SH-SY5Y (cell line): ENCODE measurements at regions not wholly inside any gene's neighbourhood (a gene's known extent, or its start where the extent isn't known, plus 50 kb on each side); places are given as distances from the start of the nearest gene placed in this dataset.

ENCODE experiments used
- GATA2 ChIP-seq: IDR thresholded peaks from 2 replicates; pipeline ENCODE4 v1.6.1; 2011; ENCODE audit warnings: mild to moderate bottlenecking, low read depth, low read length
- GATA3 ChIP-seq: IDR thresholded peaks from 2 replicates; pipeline ENCODE4 v1.6.1; 2011; ENCODE audit warnings: low read depth, mild to moderate bottlenecking, low read length, moderate library complexity

- no peak for TF ChIP-seq GATA2
- no peak for TF ChIP-seq GATA3
These were observed 438.9 kb upstream of the ZP4 start for GRCh38 chr1:238329671-238330070.

DNA sequence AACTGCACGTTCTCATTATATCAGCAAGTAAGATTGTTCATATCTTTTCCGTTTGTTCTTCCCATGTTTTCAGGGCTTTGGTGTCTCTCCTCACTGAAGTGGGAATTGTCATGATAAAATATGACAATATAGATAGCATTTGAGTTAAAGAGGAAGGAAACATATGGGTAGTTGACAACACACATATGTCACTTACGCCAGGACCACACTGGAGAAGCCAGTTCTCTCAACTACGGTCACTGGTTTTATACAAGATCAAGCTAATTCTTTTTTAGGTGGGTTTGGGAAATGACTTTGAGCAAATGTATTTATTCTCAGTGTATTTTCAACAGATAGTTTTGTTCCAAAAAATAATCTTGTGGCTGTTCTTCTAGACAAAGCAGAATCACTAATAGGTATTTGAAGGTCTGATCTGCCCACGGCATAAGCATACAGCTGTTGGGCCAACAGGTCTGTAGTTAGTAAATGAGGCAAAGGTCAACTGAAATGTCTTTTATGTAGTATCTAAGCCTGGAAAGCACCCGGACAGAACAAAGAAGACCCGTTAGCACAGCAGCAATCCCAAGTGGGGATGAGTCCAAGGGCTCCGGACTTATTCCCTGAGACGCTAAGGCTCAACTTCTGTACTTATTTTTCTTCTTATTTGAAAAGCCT is 433.6 kb upstream of the ZP4 start:
- no peak for TF ChIP-seq GATA2
- no peak for TF ChIP-seq GATA3

DNA sequence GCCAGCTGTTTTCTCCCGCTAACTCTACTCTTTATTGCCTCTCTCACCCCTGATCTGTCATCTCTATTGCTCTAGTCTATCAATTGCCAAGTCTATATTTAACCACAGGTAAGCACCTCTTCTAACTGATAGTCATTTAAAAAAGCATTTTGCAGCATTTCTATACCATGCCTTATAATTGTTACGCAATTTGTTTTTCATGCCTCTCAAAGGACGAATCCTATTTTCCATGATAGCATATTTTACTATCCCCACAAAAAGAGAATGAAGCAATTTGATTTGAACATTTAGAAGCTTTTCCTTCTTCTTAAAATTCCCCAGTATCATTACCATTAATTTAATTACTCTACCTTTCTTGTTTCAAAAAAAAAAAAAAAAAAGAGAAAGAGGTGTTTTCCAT is 432.8 kb upstream of the ZP4 start:
- TF ChIP-seq GATA3 (no peak), GATA2 (no peak)

DNA sequence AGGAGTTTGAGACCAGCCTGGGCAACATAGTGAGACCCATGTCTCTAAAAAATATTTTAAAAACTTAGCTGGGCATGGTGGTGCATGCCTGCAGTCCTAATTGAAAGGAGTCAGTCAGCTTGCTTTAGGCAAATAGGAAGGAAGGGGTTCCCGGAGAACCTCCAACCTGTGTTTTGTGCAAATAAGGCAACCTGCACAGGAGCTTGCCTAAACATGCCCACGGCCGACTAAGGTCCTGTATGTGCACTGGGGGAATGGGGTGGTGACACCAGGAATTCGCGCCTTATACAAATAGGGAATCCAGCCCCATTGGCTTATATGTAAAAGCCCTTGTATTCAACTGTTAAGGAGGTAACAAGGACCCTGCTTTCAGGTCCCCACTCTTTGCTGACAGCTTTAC is 429.2 kb upstream of the ZP4 start:
- no peak for TF ChIP-seq GATA2
- TF ChIP-seq GATA3: no peak

- TF ChIP-seq GATA2: no peak
- no peak for TF ChIP-seq GATA3
These were observed 427.8 kb upstream of the ZP4 start for GRCh38 chr1:238318294-238319110.

- no peak for TF ChIP-seq GATA3
- no peak for TF ChIP-seq GATA2
These were observed 422.2 kb upstream of the ZP4 start for GRCh38 chr1:238312969-238313368.

DNA sequence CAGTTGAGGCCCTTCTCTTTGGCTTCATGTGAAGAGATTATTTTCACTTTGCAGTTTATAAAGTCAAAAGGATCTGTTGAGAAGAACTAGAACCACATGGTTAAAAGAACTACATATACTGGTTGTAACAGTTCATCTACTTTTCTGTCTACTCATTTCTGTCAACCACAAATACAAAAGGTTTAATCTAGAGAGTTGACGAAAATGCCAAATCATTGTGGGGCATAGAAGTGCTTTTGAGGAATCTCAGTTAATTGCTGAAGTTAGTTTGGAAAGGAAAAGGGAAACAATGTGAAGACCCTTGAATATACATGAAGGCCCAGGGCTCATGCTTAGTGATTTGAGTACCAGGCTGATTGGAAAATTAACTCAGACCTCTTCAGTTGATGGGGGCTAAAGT is 415.7 kb upstream of the ZP4 start:
- no peak for TF ChIP-seq GATA3
- no peak for TF ChIP-seq GATA2

- TF ChIP-seq GATA3: no peak
- no peak for TF ChIP-seq GATA2
These were observed 411.9 kb upstream of the ZP4 start for GRCh38 chr1:238302646-238303045.

DNA sequence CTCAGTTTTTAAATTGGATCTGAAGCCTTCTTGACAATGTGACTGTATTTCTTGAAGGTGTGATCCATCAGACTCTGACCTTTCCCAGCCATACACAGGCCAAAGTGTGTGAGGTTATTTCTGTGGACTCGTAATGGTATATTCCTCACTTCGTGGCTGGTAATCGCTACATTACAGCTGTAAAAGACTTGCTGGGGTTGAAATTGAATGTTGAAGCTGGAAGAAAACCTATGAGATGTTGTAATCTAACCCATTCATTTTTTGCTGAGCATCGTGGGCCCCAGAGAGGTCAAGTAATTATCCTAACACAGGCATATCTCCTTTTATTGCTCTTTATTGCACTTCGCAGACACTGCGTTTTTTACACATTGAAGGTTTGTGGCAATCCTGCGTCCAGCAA is 405.6 kb upstream of the ZP4 start:
- TF ChIP-seq GATA2: no peak
- TF ChIP-seq GATA3: no peak

DNA sequence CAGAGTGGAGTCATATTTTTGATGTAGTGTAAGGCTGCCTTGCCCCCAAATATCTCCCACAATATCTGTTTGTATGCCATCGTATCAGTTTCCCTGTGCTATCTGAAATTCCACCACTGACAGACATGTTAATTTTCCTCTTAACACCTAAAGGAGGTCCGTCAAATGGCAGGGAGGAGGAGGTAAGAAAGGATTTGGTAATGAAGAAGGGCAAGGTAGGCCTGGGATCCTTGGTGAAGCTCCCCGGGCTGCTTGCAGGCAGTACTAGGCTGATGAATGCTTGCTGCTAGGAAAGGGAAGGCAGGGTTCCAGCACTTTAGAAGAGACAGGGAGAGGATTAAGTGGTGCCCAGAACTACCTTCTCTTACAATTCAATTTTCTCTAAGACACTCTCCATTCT is 402.4 kb upstream of the ZP4 start:
- TF ChIP-seq GATA2: no peak
- no peak for TF ChIP-seq GATA3

DNA sequence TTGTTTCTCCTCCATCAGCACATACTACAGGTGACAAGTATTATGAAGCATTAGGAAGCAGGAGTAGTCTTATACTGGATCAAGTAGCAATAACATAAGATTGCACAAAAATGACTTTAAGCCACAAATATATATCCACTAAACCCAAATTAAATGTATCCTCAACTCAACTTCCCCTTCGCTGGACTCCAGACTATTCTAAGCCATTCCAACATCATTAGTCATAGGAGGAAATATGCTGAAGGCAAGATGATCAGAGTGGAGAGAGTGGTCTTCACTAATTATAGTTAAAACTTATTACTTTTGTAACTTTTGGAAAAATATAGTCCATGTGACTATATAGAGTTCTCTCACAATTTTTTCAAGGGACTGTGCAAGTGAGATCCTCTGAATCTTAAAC is 390.7 kb upstream of the ZP4 start:
- no peak for TF ChIP-seq GATA2
- no peak for TF ChIP-seq GATA3

DNA sequence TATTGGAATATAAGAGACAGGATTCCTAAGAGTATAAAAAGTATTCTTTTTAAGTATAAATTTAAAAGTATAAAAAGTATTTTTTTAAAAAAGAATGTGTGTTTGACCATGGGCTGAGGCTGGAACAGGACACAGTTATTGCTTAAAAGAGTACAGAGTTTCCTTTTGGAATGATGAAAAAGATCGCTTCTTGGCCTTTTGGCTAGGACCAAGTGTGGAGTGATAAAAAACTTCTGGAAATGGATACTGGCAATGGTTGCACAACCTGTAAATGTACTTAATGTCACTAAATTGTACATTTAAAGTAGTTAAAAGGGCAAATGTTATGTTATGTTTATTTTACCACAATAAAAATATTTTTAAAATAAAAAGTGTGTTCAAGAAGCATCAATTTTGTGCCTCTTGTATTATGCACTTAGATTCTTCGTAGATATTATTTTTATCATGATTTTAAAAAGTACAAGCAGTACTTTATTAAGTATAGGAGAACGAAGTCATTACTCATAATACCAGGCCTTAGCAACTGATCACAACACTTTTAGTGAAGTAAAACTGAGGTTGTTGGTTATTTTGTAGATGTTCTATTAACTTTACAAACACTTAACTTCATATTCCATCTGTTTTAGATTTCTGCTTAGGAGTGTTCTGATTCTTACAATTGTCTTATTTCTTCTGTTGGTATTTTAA is 389.1 kb upstream of the ZP4 start:
- no peak for TF ChIP-seq GATA2
- TF ChIP-seq GATA3: no peak

GRCh38 chr1:238272145-238272544 is 381.4 kb upstream of the ZP4 start:
- TF ChIP-seq GATA2 (no peak), GATA3 (no peak)

- TF ChIP-seq GATA3: no peak
- no peak for TF ChIP-seq GATA2
These were observed 375.1 kb upstream of the ZP4 start for GRCh38 chr1:238265866-238266265.

- no peak for TF ChIP-seq GATA2
- TF ChIP-seq GATA3: no peak
These were observed 374.2 kb upstream of the ZP4 start for GRCh38 chr1:238264951-238265350.
